Activated naive CD8-positive, alpha-beta T cell (primary cell): ENCODE measurements at regions not wholly inside any gene's neighbourhood (a gene's known extent, or its start where the extent isn't known, plus 50 kb on each side); places are given as distances from the start of the nearest gene placed in this dataset.
"Not testable (repeated sequence)": the region's sequence is repeated elsewhere in the genome, so short reads cannot be mapped to it uniquely, and the experiment has no call there.

Experiments used
- H3K27ac Mint-ChIP-seq: one replicate; pipeline ENCODE4 v1.8.0; 2021; ENCODE audit warnings: mixed read lengths
- H3K27me3 Mint-ChIP-seq: one replicate; pipeline ENCODE4 v1.8.0; 2021; ENCODE audit warnings: mixed read lengths
- H3K36me3 Mint-ChIP-seq: one replicate; pipeline ENCODE4 v1.8.0; 2021; ENCODE audit warnings: mixed read lengths
- H3K4me1 Mint-ChIP-seq: one replicate; pipeline ENCODE4 v1.8.0; 2021; ENCODE audit warnings: low read depth, mixed read lengths
- H3K4me3 Mint-ChIP-seq: one replicate; pipeline ENCODE4 v1.8.0; 2021; ENCODE audit warnings: mild to moderate bottlenecking, mixed read lengths
- H3K9me3 Mint-ChIP-seq: one replicate; pipeline ENCODE4 v1.8.0; 2021; ENCODE audit warnings: low read depth, mixed read lengths

- Mint-ChIP-seq H3K27ac (no peak overlapping the region), H3K9me3 (no peaks in the 10 kb centered on the region), H3K4me1 (no peaks in the 10 kb centered on the region), H3K36me3 (no peaks in the 10 kb centered on the region), H3K4me3 (no peak overlapping the region), H3K27me3 (peaks cover 6% of the 10 kb centered on the region)
These were observed 125.1 kb downstream of the NPIPB5 start for GRCh38 chr16:22635801-22636200.

GRCh38 chr16:22638393-22639206 is 127.9 kb downstream of the NPIPB5 start:
- no peaks in the 10 kb centered on the region for H3K36me3 Mint-ChIP-seq
- no peaks in the 10 kb centered on the region for H3K9me3 Mint-ChIP-seq
- peaks cover 6% of the 10 kb centered on the region for H3K27me3 Mint-ChIP-seq
- no peaks in the 10 kb centered on the region for H3K4me1 Mint-ChIP-seq
- no peak overlapping the region for H3K4me3 Mint-ChIP-seq
- H3K27ac Mint-ChIP-seq = no peak overlapping the region

DNA sequence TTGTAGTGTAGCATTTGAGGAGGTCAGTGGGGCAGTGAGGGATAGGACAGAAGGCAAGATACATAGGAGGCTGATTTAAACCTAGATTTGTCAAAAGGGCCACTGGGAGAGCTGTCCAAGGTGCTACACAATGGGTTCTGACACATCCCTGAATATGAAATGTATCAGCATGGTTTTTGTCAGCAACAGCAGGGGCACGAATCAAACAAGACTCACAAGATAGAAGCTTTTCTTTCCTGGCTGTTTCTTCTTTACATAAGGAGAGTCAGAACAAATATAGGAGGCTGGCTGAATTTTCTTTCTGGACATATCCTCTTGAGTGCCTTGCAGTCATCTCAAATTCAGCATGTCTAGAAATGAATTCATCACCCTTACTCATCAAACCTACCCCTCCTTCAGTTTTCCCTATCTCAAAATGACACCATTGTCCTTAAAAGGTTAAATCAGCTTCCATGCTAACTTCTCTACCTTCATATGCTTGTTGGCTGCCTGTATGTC is 130.5 kb downstream of the NPIPB5 start:
- Mint-ChIP-seq H3K27ac (no peak overlapping the region), H3K36me3 (no peaks in the 10 kb centered on the region), H3K4me1 (no peaks in the 10 kb centered on the region), H3K27me3 (no peaks in the 10 kb centered on the region), H3K9me3 (no peaks in the 10 kb centered on the region), H3K4me3 (no peak overlapping the region)

DNA sequence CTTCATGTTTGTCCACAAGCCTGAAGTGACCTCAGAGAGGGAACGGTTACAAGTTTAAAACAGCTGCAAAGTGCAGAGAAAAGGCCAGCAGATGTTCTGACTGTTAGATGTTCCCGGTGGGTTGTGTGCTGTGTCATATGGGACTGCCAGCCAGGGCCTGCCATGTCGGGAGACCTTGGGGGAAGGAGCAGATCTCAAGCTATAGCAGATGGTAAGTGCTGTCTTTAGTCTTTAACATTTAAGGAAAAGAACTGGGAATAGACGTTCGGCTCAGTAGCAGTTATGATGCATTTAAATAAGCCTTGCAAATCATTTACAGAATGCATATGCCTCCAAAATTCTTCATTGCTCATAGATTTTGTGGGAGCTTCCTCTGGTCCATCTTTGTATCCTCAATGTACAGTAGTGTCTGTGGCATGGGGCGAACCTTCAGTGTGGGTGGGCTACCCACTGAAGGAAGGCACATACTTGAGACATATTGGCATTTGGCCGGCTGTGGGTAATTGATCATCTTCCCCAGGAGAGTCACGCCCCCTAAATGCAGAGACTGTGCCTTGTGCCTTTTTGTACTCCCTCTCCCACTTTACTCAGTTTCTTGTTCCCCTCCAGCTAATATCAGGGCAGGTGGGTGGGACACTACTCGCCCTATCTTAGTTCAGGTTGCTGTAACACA is 131.9 kb downstream of the NPIPB5 start:
- no peaks in the 10 kb centered on the region for H3K9me3 Mint-ChIP-seq
- H3K27me3 Mint-ChIP-seq = no peaks in the 10 kb centered on the region
- no peaks in the 10 kb centered on the region for H3K4me1 Mint-ChIP-seq
- H3K27ac Mint-ChIP-seq = no peak overlapping the region
- no peaks in the 10 kb centered on the region for H3K36me3 Mint-ChIP-seq
- H3K4me3 Mint-ChIP-seq = no peak overlapping the region

DNA sequence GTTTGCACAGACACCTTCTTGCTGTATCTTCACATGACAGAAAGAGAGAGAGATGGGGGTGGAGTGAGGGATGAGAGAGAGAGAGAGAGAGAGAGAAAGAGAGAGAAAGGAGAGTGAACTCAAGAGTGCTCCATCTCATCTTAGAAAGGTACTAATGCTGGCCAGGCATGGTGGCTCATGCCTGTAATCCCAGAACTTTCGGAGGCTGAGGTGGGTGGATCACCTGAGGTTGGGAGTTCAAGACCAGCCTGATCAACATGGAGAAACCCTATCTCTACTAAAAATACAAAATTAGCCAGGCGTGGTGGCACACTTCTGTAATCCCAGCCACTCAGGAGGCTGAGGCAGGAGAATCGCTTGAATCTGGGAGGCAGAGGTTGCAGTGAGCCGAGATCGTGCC is 132.5 kb downstream of the NPIPB5 start:
- H3K36me3 Mint-ChIP-seq, H3K4me1 Mint-ChIP-seq, H3K4me3 Mint-ChIP-seq, H3K27ac Mint-ChIP-seq, H3K9me3 Mint-ChIP-seq, H3K27me3 Mint-ChIP-seq: not testable (repeated sequence)

GRCh38 chr16:22643886-22644285 is 133.2 kb downstream of the NPIPB5 start:
- Mint-ChIP-seq H3K4me3 (no peak overlapping the region), H3K27me3 (no peaks in the 10 kb centered on the region), H3K36me3 (no peaks in the 10 kb centered on the region), H3K4me1 (no peaks in the 10 kb centered on the region), H3K27ac (no peak overlapping the region), H3K9me3 (no peaks in the 10 kb centered on the region)

- Mint-ChIP-seq H3K36me3 (no peaks in the 10 kb centered on the region), H3K27me3 (no peaks in the 10 kb centered on the region), H3K4me1 (no peaks in the 10 kb centered on the region), H3K4me3 (no peak overlapping the region), H3K9me3 (no peaks in the 10 kb centered on the region), H3K27ac (no peak overlapping the region)
These were observed 135.2 kb downstream of the NPIPB5 start for GRCh38 chr16:22645868-22646267.

- Mint-ChIP-seq H3K27ac (no peak overlapping the region), H3K36me3 (no peaks in the 10 kb centered on the region), H3K9me3 (no peaks in the 10 kb centered on the region), H3K4me1 (no peaks in the 10 kb centered on the region), H3K27me3 (no peaks in the 10 kb centered on the region), H3K4me3 (no peak overlapping the region)
These were observed 136.4 kb downstream of the NPIPB5 start for GRCh38 chr16:22646948-22647556.

- H3K4me3 Mint-ChIP-seq = no peak overlapping the region
- H3K27ac Mint-ChIP-seq = no peak overlapping the region
- H3K4me1 Mint-ChIP-seq = no peaks in the 10 kb centered on the region
- no peaks in the 10 kb centered on the region for H3K36me3 Mint-ChIP-seq
- peaks cover under 1% of the 10 kb centered on the region for H3K27me3 Mint-ChIP-seq
- no peaks in the 10 kb centered on the region for H3K9me3 Mint-ChIP-seq
These were observed 137.4 kb downstream of the NPIPB5 start for GRCh38 chr16:22648141-22648540.

- Mint-ChIP-seq H3K27me3 (peaks cover 3% of the 10 kb centered on the region), H3K27ac (no peak overlapping the region), H3K4me1 (no peaks in the 10 kb centered on the region), H3K36me3 (no peaks in the 10 kb centered on the region), H3K4me3 (no peak overlapping the region), H3K9me3 (no peaks in the 10 kb centered on the region)
These were observed 138.2 kb downstream of the NPIPB5 start for GRCh38 chr16:22648941-22649340.

- not testable (repeated sequence) for H3K27ac Mint-ChIP-seq, H3K4me3 Mint-ChIP-seq, H3K9me3 Mint-ChIP-seq
These were observed 140.6 kb downstream of the NPIPB5 start for GRCh38 chr16:22651111-22651817.

DNA sequence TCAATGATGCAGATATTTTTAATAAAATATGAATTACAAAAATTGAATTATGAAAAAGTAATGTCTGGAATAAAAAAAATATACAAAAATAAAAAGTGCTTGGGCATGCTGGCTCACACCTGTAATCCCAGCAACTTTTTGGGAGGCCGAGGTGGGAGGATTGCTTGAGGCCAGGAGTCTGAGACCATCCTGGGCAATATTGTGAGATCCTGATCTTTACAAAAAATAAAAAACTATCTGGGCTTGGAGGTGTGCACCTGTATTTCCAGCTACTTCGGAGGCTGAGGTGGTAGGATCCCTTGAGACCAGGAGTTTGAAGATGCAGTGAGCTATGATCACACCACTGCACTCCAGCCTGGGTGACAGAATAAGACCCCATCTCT is 141.8 kb downstream of the NPIPB5 start:
- Mint-ChIP-seq H3K27ac (no peak overlapping the region), H3K4me1 (no peaks in the 10 kb centered on the region), H3K4me3 (no peak overlapping the region), H3K9me3 (no peaks in the 10 kb centered on the region), H3K27me3 (peaks cover 6% of the 10 kb centered on the region), H3K36me3 (no peaks in the 10 kb centered on the region)

More at GRCh38 chr16:22651111-22651817, 140.6 kb downstream of the NPIPB5 start:
- H3K36me3 Mint-ChIP-seq, H3K4me1 Mint-ChIP-seq, H3K27me3 Mint-ChIP-seq: not testable (repeated sequence)

DNA sequence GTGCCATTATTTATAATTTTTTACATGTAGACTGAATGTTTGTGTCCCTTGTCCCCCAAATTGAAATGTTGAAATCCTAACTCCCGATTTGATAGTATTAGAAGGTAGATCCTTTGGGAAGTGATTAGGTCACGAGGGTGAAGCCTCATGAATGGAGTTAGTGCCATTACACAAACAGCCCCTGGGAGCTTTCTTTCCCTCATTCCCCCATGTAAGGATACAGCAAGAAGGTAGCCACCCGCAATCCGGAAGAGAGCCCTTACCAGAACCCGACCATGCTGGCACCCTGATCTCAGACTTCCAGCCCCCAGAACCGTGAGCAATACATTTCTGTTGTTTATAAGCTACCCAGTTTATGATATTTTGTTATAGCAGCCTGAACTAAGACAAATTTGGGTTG is 143.2 kb downstream of the NPIPB5 start:
- Mint-ChIP-seq H3K27ac (no peak overlapping the region), H3K4me1 (no peaks in the 10 kb centered on the region), H3K27me3 (peaks cover 6% of the 10 kb centered on the region), H3K36me3 (no peaks in the 10 kb centered on the region), H3K4me3 (no peak overlapping the region), H3K9me3 (no peaks in the 10 kb centered on the region)

DNA sequence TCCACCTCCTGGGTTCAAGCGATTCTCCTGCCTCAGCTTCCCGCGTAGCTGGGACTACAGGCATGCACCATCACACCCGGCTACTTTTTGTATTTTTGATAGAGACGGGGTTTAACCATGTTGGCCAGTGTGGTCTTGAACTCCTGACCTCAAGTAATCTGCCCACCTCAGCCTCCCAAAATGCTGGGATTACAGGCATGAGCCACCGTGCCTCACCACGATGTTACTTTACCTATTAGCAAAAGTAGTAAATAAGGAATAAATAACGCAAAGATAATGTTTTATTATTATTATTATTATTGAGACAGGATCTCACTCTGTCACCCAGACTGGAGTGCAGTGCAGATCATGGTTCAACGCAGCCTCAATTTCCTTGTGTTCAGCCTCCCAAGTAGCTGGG is 145.9 kb downstream of the NPIPB5 start:
- not testable (repeated sequence) for H3K9me3 Mint-ChIP-seq, H3K27ac Mint-ChIP-seq, H3K36me3 Mint-ChIP-seq, H3K4me1 Mint-ChIP-seq, H3K4me3 Mint-ChIP-seq, H3K27me3 Mint-ChIP-seq

- Mint-ChIP-seq H3K4me1 (no peaks in the 10 kb centered on the region), H3K27me3 (peaks cover 2% of the 10 kb centered on the region), H3K36me3 (no peaks in the 10 kb centered on the region), H3K27ac (no peak overlapping the region), H3K9me3 (no peaks in the 10 kb centered on the region), H3K4me3 (no peak overlapping the region)
These were observed 149.2 kb downstream of the NPIPB5 start for GRCh38 chr16:22659933-22660332.
